ENCODE measurements at regions not wholly inside any gene's neighbourhood (a gene's known extent, or its start where the extent isn't known, plus 50 kb on each side); places are given as distances from the start of the nearest gene placed in this dataset.

GRCh38 chr2:2743164-2743571 is 412.1 kb upstream of the MYT1L start:
- DNase-seq (ENCODE audit: unreplicated experiment): no peak

GRCh38 chr2:2742726-2743125 is 411.7 kb upstream of the MYT1L start:
- no peak for DNase-seq (ENCODE audit: unreplicated experiment)
- peaks cover 20% of the 10 kb centered on the region for H3K9me3 Mint-ChIP-seq (ENCODE audit: unreplicated experiment)
- H3K4me3 Mint-ChIP-seq (ENCODE audit: unreplicated experiment): no peak overlapping the region
- H3K27me3 Mint-ChIP-seq (ENCODE audit: insufficient read depth, unreplicated experiment): no peaks in the 10 kb centered on the region
- ChIA-PET POLR2A (no interaction called here), CTCF (interaction anchor here (0.8 to 0.9 kb wide), 2 partner anchors 10 to 271 kb away, joined by 3 to 5 read pairs; no protein-coding TSS in a partner anchor)
- intact Hi-C loops (cut with micrococcal nuclease): no loop called here
- TF ChIP-seq, protein P1, sequence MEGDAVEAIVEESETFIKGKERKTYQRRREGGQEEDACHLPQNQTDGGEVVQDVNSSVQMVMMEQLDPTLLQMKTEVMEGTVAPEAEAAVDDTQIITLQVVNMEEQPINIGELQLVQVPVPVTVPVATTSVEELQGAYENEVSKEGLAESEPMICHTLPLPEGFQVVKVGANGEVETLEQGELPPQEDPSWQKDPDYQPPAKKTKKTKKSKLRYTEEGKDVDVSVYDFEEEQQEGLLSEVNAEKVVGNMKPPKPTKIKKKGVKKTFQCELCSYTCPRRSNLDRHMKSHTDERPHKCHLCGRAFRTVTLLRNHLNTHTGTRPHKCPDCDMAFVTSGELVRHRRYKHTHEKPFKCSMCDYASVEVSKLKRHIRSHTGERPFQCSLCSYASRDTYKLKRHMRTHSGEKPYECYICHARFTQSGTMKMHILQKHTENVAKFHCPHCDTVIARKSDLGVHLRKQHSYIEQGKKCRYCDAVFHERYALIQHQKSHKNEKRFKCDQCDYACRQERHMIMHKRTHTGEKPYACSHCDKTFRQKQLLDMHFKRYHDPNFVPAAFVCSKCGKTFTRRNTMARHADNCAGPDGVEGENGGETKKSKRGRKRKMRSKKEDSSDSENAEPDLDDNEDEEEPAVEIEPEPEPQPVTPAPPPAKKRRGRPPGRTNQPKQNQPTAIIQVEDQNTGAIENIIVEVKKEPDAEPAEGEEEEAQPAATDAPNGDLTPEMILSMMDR (IDR thresholded peaks at IDR 0.05; ENCODE audit: unreplicated experiment): no peak
- no TSS peak for BruUV-seq (replicated peaks)
- H3K36me3 Mint-ChIP-seq (ENCODE audit: insufficient read depth, unreplicated experiment): no peaks in the 10 kb centered on the region
- H3K27ac Mint-ChIP-seq (ENCODE audit: low read depth, unreplicated experiment): no peak overlapping the region
- peaks cover 11% of the 10 kb centered on the region for H3K4me1 Mint-ChIP-seq (ENCODE audit: insufficient read depth, unreplicated experiment)

More at GRCh38 chr2:2743164-2743571, 412.1 kb upstream of the MYT1L start:
- Mint-ChIP-seq H3K36me3 (ENCODE audit: insufficient read depth, unreplicated experiment) (no peaks in the 10 kb centered on the region), H3K4me3 (ENCODE audit: unreplicated experiment) (no peak overlapping the region), H3K4me1 (ENCODE audit: insufficient read depth, unreplicated experiment) (peaks cover 11% of the 10 kb centered on the region), H3K27me3 (ENCODE audit: insufficient read depth, unreplicated experiment) (no peaks in the 10 kb centered on the region), H3K9me3 (ENCODE audit: unreplicated experiment) (peaks cover 20% of the 10 kb centered on the region), H3K27ac (ENCODE audit: low read depth, unreplicated experiment) (no peak overlapping the region)
- ChIA-PET CTCF (interaction anchor here (0.8 to 0.9 kb wide), 2 partner anchors 10 to 271 kb away, joined by 3 to 5 read pairs; no protein-coding TSS in a partner anchor), POLR2A (no interaction called here)
- TF ChIP-seq, protein P1 (IDR thresholded peaks at IDR 0.05; ENCODE audit: unreplicated experiment): no peak
- intact Hi-C loops (cut with micrococcal nuclease): no loop called here
- BruUV-seq (replicated peaks): no TSS peak

- H3K9me3 Mint-ChIP-seq (ENCODE audit: unreplicated experiment): peaks cover 20% of the 10 kb centered on the region
Measured at GRCh38 chr2:2740238-2740775, 409.2 kb upstream of the MYT1L start.

GRCh38 chr2:2739231-2739795 is 408.2 kb upstream of the MYT1L start:
- ChIA-PET CTCF (no interaction called here), POLR2A (no interaction called here)
- no peaks in the 10 kb centered on the region for H3K27me3 Mint-ChIP-seq (ENCODE audit: insufficient read depth, unreplicated experiment)
- intact Hi-C loops (cut with micrococcal nuclease): no loop called here
- H3K27ac Mint-ChIP-seq (ENCODE audit: low read depth, unreplicated experiment): no peak overlapping the region
- no peaks in the 10 kb centered on the region for H3K36me3 Mint-ChIP-seq (ENCODE audit: insufficient read depth, unreplicated experiment)
- H3K4me1 Mint-ChIP-seq (ENCODE audit: insufficient read depth, unreplicated experiment): peaks cover 11% of the 10 kb centered on the region
- TF ChIP-seq, protein P1 (IDR thresholded peaks at IDR 0.05; ENCODE audit: unreplicated experiment): no peak
- H3K4me3 Mint-ChIP-seq (ENCODE audit: unreplicated experiment): no peak overlapping the region
- H3K9me3 Mint-ChIP-seq (ENCODE audit: unreplicated experiment): peaks cover 20% of the 10 kb centered on the region
- no TSS peak for BruUV-seq (replicated peaks)
- no peak for DNase-seq (ENCODE audit: unreplicated experiment)

More at GRCh38 chr2:2740238-2740775, 409.2 kb upstream of the MYT1L start:
- TF ChIP-seq, protein P1 (IDR thresholded peaks at IDR 0.05; ENCODE audit: unreplicated experiment): no peak
- CTCF ChIA-PET: interaction anchor here (0.6 to 1.1 kb wide), 2 partner anchors 9 to 663 kb away, joined by 3 read pairs; no protein-coding TSS in a partner anchor
- POLR2A ChIA-PET: interaction anchor here (0.7 kb wide), 1 partner anchor 637 kb away, joined by 3 read pairs; no protein-coding TSS in a partner anchor
- Mint-ChIP-seq H3K4me3 (ENCODE audit: unreplicated experiment) (no peak overlapping the region), H3K27ac (ENCODE audit: low read depth, unreplicated experiment) (no peak overlapping the region), H3K27me3 (ENCODE audit: insufficient read depth, unreplicated experiment) (no peaks in the 10 kb centered on the region), H3K4me1 (ENCODE audit: insufficient read depth, unreplicated experiment) (peaks cover 11% of the 10 kb centered on the region), H3K36me3 (ENCODE audit: insufficient read depth, unreplicated experiment) (no peaks in the 10 kb centered on the region)
- intact Hi-C loops (cut with micrococcal nuclease): no loop called here
- no TSS peak for BruUV-seq (replicated peaks)
- DNase-seq (ENCODE audit: unreplicated experiment): no peak

All from MCF 10A (cell line).